Uterus (tissue), 2 donors: ENCODE measurements at regions not wholly inside any gene's neighbourhood (a gene's known extent, or its start where the extent isn't known, plus 50 kb on each side); places are given as distances from the start of the nearest gene placed in this dataset.

ENCODE experiments used
- CTCF ChIP-seq, 4 experiments: fragments of 200-600 bp in 2 of 4; fragments of 450-650 bp in 2 of 4; sonication (generic) in 2 of 4; IDR thresholded peaks; one replicate each; pipeline ENCODE4 v1.5.1; 2016 to 2019; ENCODE audit warnings: antibody characterized with exemption in 4 of 4, mild to moderate bottlenecking in 2 of 4, moderate library complexity in 1 of 4
- POLR2A ChIP-seq, 2 donors: fragments of 450-650 bp; IDR thresholded peaks; one replicate each; pipeline ENCODE4 v1.6.1; 2016; ENCODE audit warnings: antibody characterized with exemption in 2 of 2, mild to moderate bottlenecking in 1 of 2, moderate library complexity in 1 of 2

DNA sequence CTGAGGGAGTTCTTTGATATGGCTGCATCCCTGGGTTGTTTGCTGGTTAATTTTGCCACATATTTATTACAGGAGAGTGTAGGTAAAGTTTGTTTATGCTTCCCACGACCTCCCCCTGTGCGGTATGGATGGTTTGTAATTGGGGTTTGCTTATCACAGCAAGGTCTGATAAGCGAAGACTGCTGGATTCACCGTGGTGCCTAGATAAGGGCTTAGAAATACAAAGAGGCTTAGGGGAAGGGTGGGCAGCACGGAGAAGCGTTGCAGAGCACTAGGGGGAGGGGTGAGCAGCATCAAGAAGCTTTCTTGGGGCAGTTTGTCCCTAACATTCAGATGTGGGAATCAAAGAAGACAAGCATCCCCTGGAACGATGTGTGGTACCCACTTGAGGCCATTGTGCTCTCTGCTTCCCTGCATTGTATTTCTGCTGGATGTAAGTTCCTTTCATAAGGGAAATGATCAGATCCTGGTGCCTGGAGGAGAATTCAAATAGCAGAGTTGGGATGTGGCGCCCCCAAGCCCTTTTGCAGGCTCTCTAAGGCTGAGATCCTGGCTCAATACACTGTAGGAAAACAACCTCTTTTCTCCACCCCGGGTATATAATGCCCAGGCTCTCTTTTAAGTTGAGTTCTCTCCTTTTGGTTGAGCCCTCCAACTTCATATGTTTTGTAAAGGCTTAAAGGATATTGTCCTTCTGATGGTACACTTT is 598.1 kb upstream of the ADGRL4 start:
- no peak for TF ChIP-seq CTCF (IDR thresholded peaks at IDR 0.05)
- TF ChIP-seq POLR2A (IDR thresholded peaks at IDR 0.05): no peak
